NCI-H82 (cell line): ENCODE measurements at regions not wholly inside any gene's neighbourhood (a gene's known extent, or its start where the extent isn't known, plus 50 kb on each side); places are given as distances from the start of the nearest gene placed in this dataset.

ENCODE experiments used
- DNase-seq: peaks from one replicate; lab custom pipeline; 2025; lab: John Stamatoyannopoulos, UW

GRCh38 chrX:134173541-134174272 is 63.3 kb upstream of the CCDC160 start:
- DNase-seq, result no peak

GRCh38 chrX:134174273-134174660 is 62.7 kb upstream of the CCDC160 start:
- no peak for DNase-seq

DNA sequence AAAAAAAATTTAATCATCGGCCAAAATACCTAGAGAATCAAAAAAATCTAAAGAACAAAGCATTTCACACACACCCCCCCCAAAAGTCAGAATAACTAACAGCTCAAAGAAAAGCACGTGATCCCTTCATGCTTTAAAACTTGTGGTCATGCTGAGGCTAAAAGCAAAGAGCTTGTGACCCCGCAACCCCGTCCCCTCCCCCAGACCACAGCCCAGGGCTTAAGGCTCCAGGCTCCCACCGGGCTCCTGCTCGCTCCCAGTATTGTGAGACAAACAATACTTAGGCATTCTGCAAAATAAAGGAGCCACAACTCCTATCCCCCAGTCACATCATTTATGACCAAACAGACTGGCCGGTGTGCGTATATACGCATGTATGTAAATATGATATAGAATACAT is 62.1 kb upstream of the CCDC160 start:
- no peak for DNase-seq

DNA sequence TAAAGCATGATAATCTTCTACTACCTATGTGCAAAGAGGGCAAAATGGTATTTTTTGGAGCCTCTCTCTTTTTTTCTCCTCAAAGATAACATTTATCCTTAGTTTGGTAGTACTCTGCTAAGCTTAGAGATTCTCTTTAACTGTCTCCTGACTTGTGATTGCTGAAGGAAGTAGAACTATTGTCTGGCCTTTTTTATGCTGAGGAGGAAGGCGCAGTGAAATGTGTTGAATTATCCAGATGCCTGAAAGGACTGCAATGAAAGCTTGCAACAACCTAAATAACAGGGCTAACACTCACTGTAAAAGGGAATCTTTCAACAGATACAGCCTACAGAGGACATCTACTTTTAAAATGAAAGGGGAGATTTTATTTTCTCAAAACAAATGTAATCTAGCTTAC is 59.5 kb upstream of the CCDC160 start:
- DNase-seq, result no peak

DNA sequence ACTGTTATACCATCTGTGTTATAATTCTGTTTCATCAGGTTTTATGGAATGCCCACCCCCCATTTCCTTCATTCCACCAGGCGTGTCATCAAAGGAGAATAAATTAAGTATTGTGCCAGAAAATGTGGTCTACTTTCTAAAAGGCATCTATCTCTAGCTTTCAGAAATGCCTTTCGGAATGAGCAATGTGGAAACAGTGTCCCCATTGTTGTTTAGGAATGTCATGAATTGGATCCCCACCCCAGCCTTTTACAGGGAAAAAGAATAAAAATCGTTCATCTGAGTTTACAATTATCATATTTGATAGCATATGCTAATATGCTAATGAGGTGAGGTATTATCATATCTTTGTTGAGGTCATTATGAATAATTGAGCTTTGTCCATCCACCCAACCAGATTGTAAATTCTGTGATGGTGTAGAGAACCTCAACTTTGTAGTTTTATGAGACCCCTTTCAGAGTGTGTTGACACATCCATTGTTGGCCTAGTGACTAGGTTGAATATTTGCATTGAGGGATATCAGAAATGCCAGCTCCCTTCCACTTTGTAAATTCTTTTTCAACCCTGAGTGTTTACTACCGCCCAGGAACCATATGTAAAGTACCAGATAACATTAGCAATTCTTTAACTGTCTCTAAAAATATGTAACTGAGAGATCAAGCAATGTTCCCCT is 56.2 kb upstream of the CCDC160 start:
- no peak for DNase-seq

GRCh38 chrX:134181275-134181660 is 55.7 kb upstream of the CCDC160 start:
- no peak for DNase-seq

DNA sequence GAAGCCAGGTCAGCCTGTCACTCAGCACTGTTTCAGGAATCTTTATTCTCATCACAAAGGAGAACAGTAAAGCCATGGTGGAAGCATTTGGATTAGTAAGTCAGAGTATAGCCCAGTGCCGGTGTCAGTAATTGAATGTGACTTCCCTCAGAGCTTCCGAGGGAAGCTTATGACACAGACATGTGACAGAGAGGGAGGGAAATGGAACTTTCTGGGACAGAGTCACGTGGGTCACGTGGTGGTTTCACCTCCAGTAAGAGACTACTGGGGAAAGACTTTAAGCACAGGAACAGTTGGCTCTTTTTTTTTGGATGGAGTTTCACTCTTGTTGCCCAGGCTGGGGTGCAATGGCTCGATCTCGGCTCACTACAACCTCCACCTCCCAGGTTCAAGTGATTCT is 53.3 kb upstream of the CCDC160 start:
- DNase-seq, result no peak

DNA sequence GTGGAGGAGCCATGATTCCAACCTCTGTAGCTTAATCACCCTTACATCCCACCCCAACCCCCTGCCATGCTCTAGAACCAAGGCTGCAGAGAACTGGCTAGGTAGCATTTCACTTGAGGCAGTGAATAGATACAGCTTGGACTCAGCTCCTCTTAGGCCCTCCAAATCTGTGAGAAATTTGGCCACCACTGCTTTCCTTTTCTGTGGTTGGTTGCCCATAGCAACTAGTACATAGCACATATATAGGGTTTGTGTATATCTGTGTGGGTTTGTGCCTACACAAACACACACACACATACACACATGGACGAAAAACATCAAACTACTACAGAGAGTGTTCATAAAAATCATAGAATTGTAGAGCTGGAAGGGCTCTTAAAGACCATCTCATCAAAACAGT is 52.0 kb upstream of the CCDC160 start:
- DNase-seq, result no peak

GRCh38 chrX:134186362-134187121 is 50.4 kb upstream of the CCDC160 start:
- no peak for DNase-seq
